H1 (cell line): ENCODE measurements at regions not wholly inside any gene's neighbourhood (a gene's known extent, or its start where the extent isn't known, plus 50 kb on each side); places are given as distances from the start of the nearest gene placed in this dataset.

Experiments used
- CTCF ChIA-PET: fragments of 300-600 bp; sonication (Branson Sonifier 250); formaldehyde crosslinking; loops from one replicate; lab custom pipeline; 2021; ENCODE audit not compliant: partially characterized antibody; lab: Charles Lee
- POLR2A ChIA-PET: fragments of 300-600 bp; sonication (Branson Sonifier 250); formaldehyde crosslinking; loops from one replicate; lab custom pipeline; 2021; ENCODE audit warnings: inconsistent platforms; ENCODE audit not compliant: partially characterized antibody; lab: Charles Lee
- DNase-seq, 2 experiments: peaks; one replicate each; pipeline versions ENCODE4 v3.0.0 to v3.0.0-alpha.2; 2010 to 2022; ENCODE audit warnings: low spot score in 2 of 2, low read depth in 1 of 2, mixed read lengths in 1 of 2
- FAIRE-seq: peaks from 2 replicates; lab custom pipeline; 2011; peaks lifted over from hg19 to GRCh38; lab: Jason Lieb, UNC
- H2AFZ ChIP-seq: 2 replicates; pipeline ENCODE4 v1.8.1; 2012; ENCODE audit warnings: low read length, inconsistent platforms
- H2AK5ac ChIP-seq: 2 replicates; pipeline ENCODE4 v1.6.1; 2013; ENCODE audit warnings: low read depth, low read length
- H2BK120ac ChIP-seq: replicated peaks from 2 replicates; pipeline ENCODE3; 2013; ENCODE audit warnings: low read depth, low read length, inconsistent platforms
- H2BK12ac ChIP-seq: 2 replicates; pipeline ENCODE4 v1.6.1; 2013; ENCODE audit warnings: low read depth, low read length
- H2BK15ac ChIP-seq: 2 replicates; pipeline ENCODE4 v1.6.1; 2013; ENCODE audit warnings: low read length
- H2BK20ac ChIP-seq: 2 replicates; pipeline ENCODE4 v1.6.1; 2013; ENCODE audit warnings: low read length
- H2BK5ac ChIP-seq: 2 replicates; pipeline ENCODE4 v1.6.1; 2013; ENCODE audit warnings: low read depth, low read length
- H3K14ac ChIP-seq: 2 replicates; pipeline ENCODE4 v1.6.1; 2013; ENCODE audit warnings: inconsistent platforms; ENCODE audit not compliant: insufficient read length
- H3K18ac ChIP-seq: 2 replicates; pipeline ENCODE4 v1.6.1; 2013; ENCODE audit warnings: low read length; ENCODE audit errors: extremely low read depth
- H3K23ac ChIP-seq: 2 replicates; pipeline ENCODE4 v1.6.1; 2013; ENCODE audit warnings: inconsistent platforms; ENCODE audit not compliant: insufficient read length
- H3K23me2 ChIP-seq: 2 replicates; pipeline ENCODE4 v1.6.1; 2013; ENCODE audit warnings: low read depth, low read length
- H3K27ac ChIP-seq: 2 replicates; pipeline ENCODE4 v1.6.1; 2011; ENCODE audit warnings: low read depth, low read length, inconsistent platforms
- H3K27me3 ChIP-seq, 4 experiments: replicated peaks in 1 of 4; 1 replicate in 1 of 4; 2 replicates in 3 of 4; pipeline versions ENCODE4 v1.6.1 to v1.8.1; 2011 to 2013; ENCODE audit warnings: low read length in 3 of 4, mild to moderate bottlenecking in 3 of 4, inconsistent platforms in 2 of 4, mixed read lengths in 2 of 4, moderate library complexity in 1 of 4; ENCODE audit not compliant: control insufficient read depth in 3 of 4, insufficient read depth in 3 of 4; ENCODE audit errors: extremely low read depth in 1 of 4
- H3K36me3 ChIP-seq, 4 experiments: 2 replicates each; pipeline versions ENCODE4 v1.6.1 to v1.8.1; 2011 to 2013; ENCODE audit warnings: mild to moderate bottlenecking in 4 of 4, low read length in 3 of 4, moderate library complexity in 2 of 4, control low read depth in 1 of 4, inconsistent platforms in 1 of 4; ENCODE audit not compliant: insufficient read depth in 4 of 4, control insufficient read depth in 2 of 4
- H3K4ac ChIP-seq: replicated peaks from 2 replicates; pipeline ENCODE3; 2013; ENCODE audit warnings: low read length, low read depth, mixed read lengths, inconsistent platforms; ENCODE audit not compliant: insufficient read length
- H3K4me1 ChIP-seq, 4 experiments: replicated peaks in 1 of 4; 1 replicate in 1 of 4; 2 replicates in 3 of 4; pipeline versions ENCODE4 v1.6.1 to v1.8.1; 2011 to 2013; ENCODE audit warnings: low read length in 3 of 4, inconsistent platforms in 2 of 4, mixed read lengths in 1 of 4; ENCODE audit not compliant: insufficient read depth in 4 of 4, control insufficient read depth in 3 of 4
- H3K4me2 ChIP-seq, 2 experiments: 2 replicates each; pipeline versions ENCODE4 v1.6.1 to v1.8.1; 2011 to 2013; ENCODE audit warnings: low read depth in 2 of 2, low read length in 2 of 2, control low read depth in 1 of 2, inconsistent platforms in 1 of 2, mild to moderate bottlenecking in 1 of 2; ENCODE audit not compliant: insufficient read depth in 1 of 2
- H3K4me3 ChIP-seq, 4 experiments: fragments of 200-600, 300-600 bp in 1 of 4; sonication (generic), shearing (Covaris generic), sonication (Bioruptor Twin) in 1 of 4; 2 replicates each; pipeline versions ENCODE4 v1.5.1 to v1.8.1; 2011 to 2016; ENCODE audit warnings: low read length in 4 of 4, low read depth in 3 of 4, control low read depth in 2 of 4, inconsistent platforms in 2 of 4, mild to moderate bottlenecking in 2 of 4, mixed read lengths in 1 of 4, moderate library complexity in 1 of 4; ENCODE audit not compliant: insufficient read depth in 2 of 4; ENCODE audit errors: extremely low read depth in 1 of 4
- H3K56ac ChIP-seq: replicated peaks from 2 replicates; pipeline ENCODE3; 2013; ENCODE audit warnings: low read depth, mild to moderate bottlenecking, mixed read lengths, low read length, inconsistent platforms; ENCODE audit not compliant: insufficient read length
- H3K79me1 ChIP-seq: 2 replicates; pipeline ENCODE4 v1.6.1; 2013; ENCODE audit warnings: low read depth, low read length, control low read depth
- H3K79me2 ChIP-seq, 2 experiments: 2 replicates each; pipeline versions ENCODE4 v1.6.1 to v1.8.1; 2012 to 2013; ENCODE audit warnings: low read length in 2 of 2, mild to moderate bottlenecking in 2 of 2, inconsistent platforms in 1 of 2; ENCODE audit not compliant: insufficient read depth in 2 of 2, control insufficient read depth in 1 of 2
- H3K9ac ChIP-seq, 4 experiments: replicated peaks in 1 of 4; 1 replicate in 1 of 4; 2 replicates in 3 of 4; pipeline versions ENCODE4 v1.6.1 to v1.8.1; 2011 to 2013; ENCODE audit warnings: low read depth in 3 of 4, low read length in 3 of 4, control low read depth in 2 of 4, mild to moderate bottlenecking in 2 of 4, moderate library complexity in 2 of 4, inconsistent platforms in 1 of 4; ENCODE audit errors: extremely low read depth in 1 of 4
- H3K9me3 ChIP-seq, 2 experiments: 2 replicates each; pipeline versions ENCODE4 v1.6.1 to v1.8.1; 2012 to 2013; ENCODE audit warnings: mild to moderate bottlenecking in 2 of 2, moderate library complexity in 2 of 2, control low read depth in 1 of 2, inconsistent platforms in 1 of 2, low read depth in 1 of 2, low read length in 1 of 2, mixed read lengths in 1 of 2; ENCODE audit not compliant: insufficient read depth in 2 of 2
- H4K20me1 ChIP-seq, 2 experiments: replicated peaks in 1 of 2; 2 replicates each; pipeline versions ENCODE3 to v1.8.1; 2011 to 2013; ENCODE audit warnings: inconsistent platforms in 2 of 2, low read length in 2 of 2, mild to moderate bottlenecking in 1 of 2; ENCODE audit not compliant: insufficient read depth in 2 of 2, control insufficient read depth in 1 of 2
- H4K5ac ChIP-seq: 2 replicates; pipeline ENCODE4 v1.6.1; 2013; ENCODE audit warnings: low read length, low read depth, mixed read lengths, inconsistent platforms; ENCODE audit not compliant: insufficient read length
- H4K8ac ChIP-seq: 2 replicates; pipeline ENCODE4 v1.8.0; 2013; ENCODE audit warnings: mild to moderate bottlenecking, moderate library complexity, low read length, inconsistent platforms; ENCODE audit not compliant: insufficient read depth; ENCODE audit errors: extremely low read depth
- H4K91ac ChIP-seq: replicated peaks from 2 replicates; pipeline ENCODE3; 2013; ENCODE audit warnings: low read length, mixed read lengths, inconsistent platforms; ENCODE audit not compliant: insufficient read length
- BACH1 ChIP-seq: IDR thresholded peaks from 2 replicates; pipeline ENCODE4 v1.6.1; 2012; ENCODE audit warnings: low read length, improper control_type of control experiment
- CEBPB ChIP-seq: IDR thresholded peaks from 2 replicates; pipeline ENCODE4 v1.6.1; 2012; ENCODE audit warnings: low read depth, low read length
- CREB1 ChIP-seq: IDR thresholded peaks from 2 replicates; pipeline ENCODE4 v1.6.1; 2012; ENCODE audit warnings: inconsistent platforms
- EP300 ChIP-seq, 2 experiments: IDR thresholded peaks; 1 replicate in 1 of 2; 2 replicates in 1 of 2; pipeline ENCODE4 v1.6.1; 2011 to 2012; ENCODE audit warnings: low read depth in 2 of 2, low read length in 2 of 2, mild to moderate bottlenecking in 2 of 2, borderline replicate concordance in 1 of 2, inconsistent platforms in 1 of 2, moderate library complexity in 1 of 2
- FOSL1 ChIP-seq: IDR thresholded peaks from 2 replicates; pipeline ENCODE4 v1.6.1; 2011; ENCODE audit warnings: mild to moderate bottlenecking, low read depth, low read length, moderate library complexity; ENCODE audit not compliant: insufficient read depth
- HDAC2 ChIP-seq, 2 experiments: fragments of 300-600 bp in 1 of 2; sonication (generic) in 1 of 2; IDR thresholded peaks; 2 replicates each; pipeline ENCODE4 v1.6.1; 2011 to 2012; ENCODE audit warnings: low read depth in 2 of 2, low read length in 2 of 2, mild to moderate bottlenecking in 2 of 2, moderate library complexity in 2 of 2, borderline replicate concordance in 1 of 2, inconsistent platforms in 1 of 2
- JUND ChIP-seq: IDR thresholded peaks from 2 replicates; pipeline ENCODE4 v1.6.1; 2011; ENCODE audit warnings: mild to moderate bottlenecking, improper control_type of control experiment, low read length
- KDM5A ChIP-seq: fragments of 200-600 bp; IDR thresholded peaks from 2 replicates; pipeline ENCODE4 v1.7.1; 2012; ENCODE audit warnings: mild to moderate bottlenecking, low read length, inconsistent platforms, mixed read lengths
- RAD21 ChIP-seq, 2 experiments: IDR thresholded peaks in 1 of 2; conservative IDR thresholded peaks in 1 of 2; 2 replicates each; pipeline ENCODE4 v1.6.1; 2011; ENCODE audit warnings: low read depth in 2 of 2, low read length in 2 of 2, improper control_type of control experiment in 1 of 2, inconsistent platforms in 1 of 2, mild to moderate bottlenecking in 1 of 2, moderate library complexity in 1 of 2
- TAF1 ChIP-seq: IDR thresholded peaks from 2 replicates; pipeline ENCODE4 v1.6.1; 2011; ENCODE audit warnings: mild to moderate bottlenecking, low read depth, low read length
- YY1 ChIP-seq: IDR thresholded peaks from 2 replicates; pipeline ENCODE4 v1.6.1; 2011; ENCODE audit warnings: low read depth, mild to moderate bottlenecking, low read length
- WGBS, 2 experiments: shearing (Covaris generic) in 1 of 2; methylation state at CpG; one replicate each; pipeline versions ENCODE4 v1.1.6 to v1.1.7; 2013 to 2015; ENCODE audit warnings: low lambda C conversion rate in 2 of 2, mixed read lengths in 2 of 2, inconsistent platforms in 1 of 2, low coverage in 1 of 2, missing lambda C conversion rate in 1 of 2; ENCODE audit not compliant: insufficient replicate concordance in 2 of 2, insufficient coverage in 1 of 2, insufficient read length in 1 of 2; ENCODE audit errors: extremely low coverage in 1 of 2, missing lambda C conversion rate in 1 of 2; 5-methylcytosine and 5-hydroxymethylcytosine counted together

DNA sequence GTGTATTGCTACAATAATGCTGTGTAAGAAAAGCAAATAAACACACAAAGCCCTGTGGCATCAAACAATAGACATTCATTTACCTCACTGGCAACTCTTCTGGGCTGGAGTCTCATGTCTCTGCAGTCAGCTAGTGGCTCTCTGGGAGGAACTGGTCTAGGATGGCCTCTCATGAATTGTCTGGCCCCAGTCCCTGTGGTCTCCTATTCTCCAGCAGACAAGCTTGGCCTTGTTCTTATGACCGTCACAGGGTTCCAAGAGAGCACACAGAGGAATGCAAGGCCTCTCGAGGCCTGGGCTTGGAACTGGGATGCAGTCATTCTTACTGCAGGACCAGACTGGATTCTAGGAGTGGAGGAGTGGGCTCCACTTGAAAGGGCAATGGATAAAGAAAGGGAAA, 141.2 kb upstream of the NTM start:
- Histone ChIP-seq H3K79me2 (no peaks in the 10 kb centered on the region), H3K14ac (no peak overlapping the region), H3K27me3 (no peaks in the 10 kb centered on the region), H2AFZ (no peak overlapping the region), H4K91ac (no peak overlapping the region), H4K5ac (no peak overlapping the region), H3K56ac (no peak overlapping the region), H2BK15ac (no peak overlapping the region), H3K23me2 (no peaks in the 10 kb centered on the region), H2BK12ac (no peak overlapping the region), H3K79me1 (no peaks in the 10 kb centered on the region)
- TF ChIP-seq YY1 = no peak
- TF ChIP-seq JUND = no peak
- TF ChIP-seq KDM5A = no peak
- TF ChIP-seq TAF1 = no peak
- TF ChIP-seq CREB1 = no peak
- no peak for TF ChIP-seq FOSL1
- no peak for TF ChIP-seq HDAC2 (IDR thresholded peaks at IDR 0.05; ENCODE audit: borderline replicate concordance in 1 of 2, low read depth in 2 of 2, low read length in 2 of 2)
- no peak for TF ChIP-seq BACH1
- no peak for TF ChIP-seq RAD21 (IDR thresholded peaks at IDR 0.05 in 1 of 2, conservative IDR thresholded peaks at IDR 0.05 in 1 of 2; ENCODE audit: low read depth in 2 of 2, low read length in 2 of 2)
- no peak for TF ChIP-seq CEBPB
- TF ChIP-seq EP300 (IDR thresholded peaks at IDR 0.05; ENCODE audit: borderline replicate concordance in 1 of 2, low read depth in 2 of 2, low read length in 2 of 2) = no peak
- TF ChIP-seq, all 59 proteins: peak for 0
- no peak overlapping the region for H3K27ac ChIP-seq
- no peak overlapping the region for H4K8ac ChIP-seq
- no peak for DNase-seq
- H3K9me3 ChIP-seq = no peaks in the 10 kb centered on the region
- ChIA-PET POLR2A (interaction anchor here (0.6 to 1.4 kb wide), 2 partner anchors 24 to 869 kb away, joined by 3 to 4 read pairs; no protein-coding TSS in a partner anchor), CTCF (interaction anchor here (1.4 to 2.0 kb wide), 3 partner anchors 10 to 17 kb away, joined by 4 to 7 read pairs (median 5); no protein-coding TSS in a partner anchor)
- no peak overlapping the region for H3K4ac ChIP-seq
- no peak overlapping the region for H2BK5ac ChIP-seq
- no peaks in the 10 kb centered on the region; a peak in 1 of 8 replicates for H3K36me3 ChIP-seq
- no peak overlapping the region for H3K4me2 ChIP-seq
- H4K20me1 ChIP-seq = no peaks in the 10 kb centered on the region
- no peak overlapping the region for H3K4me3 ChIP-seq
- WGBS, 2 experiments = 95% methylated on average over 2 of the region's 2 CpGs; no CpG with 5 or more reads in 1 of the 2 experiments
- no peak overlapping the region for H3K23ac ChIP-seq
- FAIRE-seq = no peak
- no peak overlapping the region for H3K18ac ChIP-seq
- H2BK20ac ChIP-seq = no peak overlapping the region
- H2AK5ac ChIP-seq = no peak overlapping the region
- H3K9ac ChIP-seq = no peak overlapping the region
- H3K4me1 ChIP-seq = peaks cover 2 to 8% (median 3%) of the 10 kb centered on the region in 4 experiments; a peak in 5 of 7 replicates
- H2BK120ac ChIP-seq = no peak overlapping the region
